ENCODE measurements at regions not wholly inside any gene's neighbourhood (a gene's known extent, or its start where the extent isn't known, plus 50 kb on each side); places are given as distances from the start of the nearest gene placed in this dataset.

DNA sequence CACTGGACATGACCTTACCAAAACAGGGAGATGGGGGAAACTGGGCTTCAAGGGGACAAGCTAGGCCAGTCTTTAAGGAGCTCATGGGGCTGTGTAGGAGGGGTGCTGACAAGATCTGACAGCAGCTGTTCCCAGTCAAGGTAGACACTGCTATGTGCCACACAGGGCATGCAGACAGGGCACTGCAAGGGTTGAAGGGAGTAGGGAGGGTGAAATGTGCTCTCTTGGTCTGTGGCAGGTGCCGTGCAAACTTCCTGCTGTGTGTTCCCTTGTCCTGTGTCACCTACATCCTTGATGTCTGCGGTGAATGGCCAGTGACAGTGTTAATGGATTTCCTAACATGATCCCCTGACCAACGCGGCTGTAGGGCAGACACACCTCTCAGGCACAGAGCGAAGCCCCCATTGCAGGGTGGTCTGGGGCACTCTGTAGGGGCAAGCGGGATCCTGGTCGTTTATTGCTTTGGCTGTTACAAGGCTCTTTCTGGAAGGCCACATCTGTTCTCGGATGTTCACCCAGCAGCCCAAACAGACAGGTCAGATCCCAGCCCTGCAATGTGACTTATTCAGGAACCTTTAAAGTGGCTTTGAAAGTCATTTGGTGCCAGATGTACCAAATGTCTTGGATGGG, 199.5 kb upstream of the ZNF536 start:
- Mint-ChIP-seq H3K27ac (ENCODE audit: unreplicated experiment) (no peak overlapping the region), H3K4me1 (ENCODE audit: low read depth, unreplicated experiment) (no peaks in the 10 kb centered on the region), H3K36me3 (ENCODE audit: low read depth, unreplicated experiment) (no peaks in the 10 kb centered on the region), H3K9me3 (ENCODE audit: unreplicated experiment) (peaks cover 2% of the 10 kb centered on the region), H3K27me3 (ENCODE audit: low read depth, unreplicated experiment) (peaks cover 30% of the 10 kb centered on the region), H3K4me3 (ENCODE audit: unreplicated experiment) (no peak overlapping the region)
- Histone ChIP-seq H3K4me2 (ENCODE audit: low read length) (no peak overlapping the region), H4K20me1 (ENCODE audit: insufficient read depth, low read length) (no peaks in the 10 kb centered on the region), H3K36me3 (ENCODE audit: insufficient read depth, low read length) (no peaks in the 10 kb centered on the region), H3K9me3 (ENCODE audit: insufficient read depth, low read depth, low read length) (peaks cover 13% of the 10 kb centered on the region), H3K9ac (ENCODE audit: low read length) (no peak overlapping the region), H3K79me2 (ENCODE audit: insufficient read depth, low read length) (no peaks in the 10 kb centered on the region), H3K4me1 (ENCODE audit: insufficient read depth, low read length) (no peaks in the 10 kb centered on the region), H3K4me3 (ENCODE audit: insufficient read depth, low read depth, low read length) (no peak overlapping the region), H2AFZ (ENCODE audit: low read depth, low read length) (no peak overlapping the region), H3K27me3 (ENCODE audit: insufficient read depth, low read length) (no peaks in the 10 kb centered on the region), H3K27ac (ENCODE audit: low read depth, low read length) (no peak overlapping the region)
- no peak for TF ChIP-seq EZH2 (IDR thresholded peaks at IDR 0.05; ENCODE audit: insufficient read depth, low read length)
- TF ChIP-seq, protein P1, sequence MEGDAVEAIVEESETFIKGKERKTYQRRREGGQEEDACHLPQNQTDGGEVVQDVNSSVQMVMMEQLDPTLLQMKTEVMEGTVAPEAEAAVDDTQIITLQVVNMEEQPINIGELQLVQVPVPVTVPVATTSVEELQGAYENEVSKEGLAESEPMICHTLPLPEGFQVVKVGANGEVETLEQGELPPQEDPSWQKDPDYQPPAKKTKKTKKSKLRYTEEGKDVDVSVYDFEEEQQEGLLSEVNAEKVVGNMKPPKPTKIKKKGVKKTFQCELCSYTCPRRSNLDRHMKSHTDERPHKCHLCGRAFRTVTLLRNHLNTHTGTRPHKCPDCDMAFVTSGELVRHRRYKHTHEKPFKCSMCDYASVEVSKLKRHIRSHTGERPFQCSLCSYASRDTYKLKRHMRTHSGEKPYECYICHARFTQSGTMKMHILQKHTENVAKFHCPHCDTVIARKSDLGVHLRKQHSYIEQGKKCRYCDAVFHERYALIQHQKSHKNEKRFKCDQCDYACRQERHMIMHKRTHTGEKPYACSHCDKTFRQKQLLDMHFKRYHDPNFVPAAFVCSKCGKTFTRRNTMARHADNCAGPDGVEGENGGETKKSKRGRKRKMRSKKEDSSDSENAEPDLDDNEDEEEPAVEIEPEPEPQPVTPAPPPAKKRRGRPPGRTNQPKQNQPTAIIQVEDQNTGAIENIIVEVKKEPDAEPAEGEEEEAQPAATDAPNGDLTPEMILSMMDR (IDR thresholded peaks at IDR 0.05; ENCODE audit: insufficient read depth, low read depth, low read length): no peak
- FAIRE-seq: no peak
- DNase-seq (ENCODE audit: low read depth): no peak

DNA sequence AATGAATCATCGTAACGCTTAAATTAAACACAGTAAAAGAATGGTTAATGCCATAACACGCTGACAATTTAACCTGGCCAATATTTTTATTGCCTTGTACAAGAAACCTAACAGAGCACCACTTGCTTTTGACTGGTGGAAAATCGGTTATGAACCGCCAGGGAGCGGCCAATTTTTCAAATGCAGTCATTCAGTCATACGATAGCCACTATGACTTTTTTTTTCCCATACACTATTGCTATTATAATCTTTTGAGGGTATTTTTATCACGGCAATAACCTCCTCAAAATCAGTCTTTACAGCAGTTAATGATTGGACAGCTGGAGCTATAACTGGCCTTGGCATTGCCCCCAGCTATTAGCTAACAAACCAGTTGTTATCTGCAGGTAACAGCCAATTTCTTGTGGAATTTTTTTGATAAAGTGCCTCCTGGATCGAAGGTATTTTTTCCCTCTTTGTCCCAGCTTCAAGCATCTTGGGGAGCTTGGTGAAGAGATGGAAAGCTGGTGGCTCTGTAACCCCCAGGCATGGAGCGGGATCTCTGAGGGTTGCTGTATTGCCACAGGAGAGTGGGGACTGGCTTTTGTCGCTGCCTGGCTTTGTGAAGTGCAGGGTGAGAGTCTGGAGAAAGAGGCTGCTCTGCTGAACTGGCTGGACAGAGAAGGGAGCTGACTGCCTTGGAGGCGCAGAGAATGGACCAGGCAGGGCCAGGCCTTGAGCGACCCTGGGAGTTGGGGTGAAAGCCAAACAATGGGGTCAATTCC, 198.4 kb upstream of the ZNF536 start:
- no peak overlapping the region for H3K27ac Mint-ChIP-seq (ENCODE audit: unreplicated experiment)

More for the DNA sequence above, 198.4 kb upstream of the ZNF536 start:
- Histone ChIP-seq H3K36me3 (ENCODE audit: insufficient read depth, low read length) (no peaks in the 10 kb centered on the region), H4K20me1 (ENCODE audit: insufficient read depth, low read length) (no peaks in the 10 kb centered on the region), H3K9me3 (ENCODE audit: insufficient read depth, low read depth, low read length) (peaks cover 16% of the 10 kb centered on the region), H3K79me2 (ENCODE audit: insufficient read depth, low read length) (no peaks in the 10 kb centered on the region), H3K27ac (ENCODE audit: low read depth, low read length) (no peak overlapping the region), H3K4me2 (ENCODE audit: low read length) (no peak overlapping the region), H3K4me1 (ENCODE audit: insufficient read depth, low read length) (no peaks in the 10 kb centered on the region), H3K9ac (ENCODE audit: low read length) (no peak overlapping the region), H2AFZ (ENCODE audit: low read depth, low read length) (no peak overlapping the region), H3K4me3 (ENCODE audit: insufficient read depth, low read depth, low read length) (no peak overlapping the region), H3K27me3 (ENCODE audit: insufficient read depth, low read length) (no peaks in the 10 kb centered on the region)
- Mint-ChIP-seq H3K9me3 (ENCODE audit: unreplicated experiment) (peaks cover 3% of the 10 kb centered on the region), H3K27me3 (ENCODE audit: low read depth, unreplicated experiment) (peaks cover 27% of the 10 kb centered on the region), H3K36me3 (ENCODE audit: low read depth, unreplicated experiment) (peaks cover 2% of the 10 kb centered on the region), H3K4me1 (ENCODE audit: low read depth, unreplicated experiment) (no peaks in the 10 kb centered on the region), H3K4me3 (ENCODE audit: unreplicated experiment) (no peak overlapping the region)
- DNase-seq (ENCODE audit: low read depth): no peak
- no peak for FAIRE-seq
- no peak for TF ChIP-seq EZH2 (IDR thresholded peaks at IDR 0.05; ENCODE audit: insufficient read depth, low read length)
- TF ChIP-seq, protein P1 (IDR thresholded peaks at IDR 0.05; ENCODE audit: insufficient read depth, low read depth, low read length): no peak
